A673 (cell line): ENCODE measurements at regions not wholly inside any gene's neighbourhood (a gene's known extent, or its start where the extent isn't known, plus 50 kb on each side); places are given as distances from the start of the nearest gene placed in this dataset.

Experiments
- BruUV-seq: library from RNA; stranded (reverse); fragments of 400-500 nt; replicated peaks from 2 replicates; lab custom pipeline; 2021; lab: Mats Ljungman, UMichigan
- CTCF ChIA-PET: fragments of 300-600 bp; sonication (Branson Sonifier 250); formaldehyde crosslinking; loops from one replicate; lab custom pipeline; 2022; ENCODE audit warnings: antibody characterized with exemption; lab: Charles Lee
- POLR2A ChIA-PET: fragments of 300-600 bp; sonication (Branson Sonifier 250); formaldehyde crosslinking; loops from one replicate; lab custom pipeline; 2022; ENCODE audit warnings: antibody characterized with exemption; ENCODE audit not compliant: low non-redundant PET; lab: Charles Lee
- DNase-seq: peaks from one replicate; pipeline ENCODE4 v3.0.0-alpha.2; 2015; ENCODE audit warnings: low spot score
- H3K27ac ChIP-seq: fragments of 200-600 bp; sonication (generic); 2 replicates; pipeline ENCODE4 v1.5.1; 2016; ENCODE audit warnings: mixed run types, low read depth, mild to moderate bottlenecking, mixed read lengths, antibody characterized with exemption, low read length; ENCODE audit not compliant: poor library complexity, severe bottlenecking
- H3K27me3 ChIP-seq: fragments of 200-600 bp; sonication (generic); replicated peaks from 2 replicates; pipeline ENCODE4 v1.6.1; 2017; ENCODE audit warnings: mixed run types, low read depth, mild to moderate bottlenecking, mixed read lengths, antibody characterized with exemption, low read length; ENCODE audit not compliant: insufficient read depth, poor library complexity
- H3K36me3 ChIP-seq: fragments of 200-600 bp; sonication (generic); 2 replicates; pipeline ENCODE4 v1.6.1; 2016; ENCODE audit warnings: mixed run types, mild to moderate bottlenecking, mixed read lengths, antibody characterized with exemption, low read length; ENCODE audit not compliant: insufficient read depth, poor library complexity, severe bottlenecking
- H3K4me1 ChIP-seq: fragments of 200-600 bp; sonication (generic); 2 replicates; pipeline ENCODE4 v1.6.1; 2017; ENCODE audit warnings: mixed run types, mild to moderate bottlenecking, mixed read lengths, antibody characterized with exemption, low read length; ENCODE audit not compliant: insufficient read depth, poor library complexity, severe bottlenecking
- H3K4me3 ChIP-seq: fragments of 200-600 bp; sonication (generic); 2 replicates; pipeline ENCODE4 v1.5.1; 2016; ENCODE audit warnings: low read depth, mixed run types, mild to moderate bottlenecking, mixed read lengths, low read length; ENCODE audit not compliant: poor library complexity, severe bottlenecking
- H3K9me3 ChIP-seq: fragments of 200-600 bp; sonication (generic); 2 replicates; pipeline ENCODE4 v1.6.1; 2016; ENCODE audit warnings: mixed run types, low read depth, mild to moderate bottlenecking, mixed read lengths, antibody characterized with exemption, low read length; ENCODE audit not compliant: poor library complexity, severe bottlenecking
- EZH2 ChIP-seq: fragments of 200-600 bp; sonication (generic); IDR thresholded peaks from 2 replicates; pipeline ENCODE4 v1.6.1; 2017; ENCODE audit warnings: borderline replicate concordance, low read depth, mild to moderate bottlenecking, mixed read lengths, antibody characterized with exemption, low read length; ENCODE audit not compliant: poor library complexity, severe bottlenecking
- intact Hi-C: fragments of 100-400 bp; cut with micrococcal nuclease; formaldehyde crosslinking; loops from one replicate; pipeline ENCODE4 v1.10.0; 2022; ENCODE audit not compliant: unreplicated experiment
- TF ChIP-seq, protein P1 (sequence below): fragments of 300-800, 200-600 bp; sonication (generic); conservative IDR thresholded peaks from 2 replicates; pipeline ENCODE4 v1.5.1; 2017; ENCODE audit warnings: low read depth, mild to moderate bottlenecking, antibody characterized with exemption, low read length, moderate library complexity, mixed read lengths

GRCh38 chr6:134525190-134525868 is 207.4 kb upstream of the SGK1 start:
- no peak overlapping the region for H3K4me3 ChIP-seq
- peaks cover 15% of the 10 kb centered on the region for H3K4me1 ChIP-seq
- intact Hi-C loops = no loop called here
- POLR2A ChIA-PET = no interaction called here
- H3K27ac ChIP-seq = no peak overlapping the region
- no peak for DNase-seq
- BruUV-seq = no TSS peak
- CTCF ChIA-PET = no interaction called here
- no peaks in the 10 kb centered on the region for H3K9me3 ChIP-seq
- H3K36me3 ChIP-seq = no peaks in the 10 kb centered on the region
- H3K27me3 ChIP-seq = no peaks in the 10 kb centered on the region
- TF ChIP-seq, protein P1, sequence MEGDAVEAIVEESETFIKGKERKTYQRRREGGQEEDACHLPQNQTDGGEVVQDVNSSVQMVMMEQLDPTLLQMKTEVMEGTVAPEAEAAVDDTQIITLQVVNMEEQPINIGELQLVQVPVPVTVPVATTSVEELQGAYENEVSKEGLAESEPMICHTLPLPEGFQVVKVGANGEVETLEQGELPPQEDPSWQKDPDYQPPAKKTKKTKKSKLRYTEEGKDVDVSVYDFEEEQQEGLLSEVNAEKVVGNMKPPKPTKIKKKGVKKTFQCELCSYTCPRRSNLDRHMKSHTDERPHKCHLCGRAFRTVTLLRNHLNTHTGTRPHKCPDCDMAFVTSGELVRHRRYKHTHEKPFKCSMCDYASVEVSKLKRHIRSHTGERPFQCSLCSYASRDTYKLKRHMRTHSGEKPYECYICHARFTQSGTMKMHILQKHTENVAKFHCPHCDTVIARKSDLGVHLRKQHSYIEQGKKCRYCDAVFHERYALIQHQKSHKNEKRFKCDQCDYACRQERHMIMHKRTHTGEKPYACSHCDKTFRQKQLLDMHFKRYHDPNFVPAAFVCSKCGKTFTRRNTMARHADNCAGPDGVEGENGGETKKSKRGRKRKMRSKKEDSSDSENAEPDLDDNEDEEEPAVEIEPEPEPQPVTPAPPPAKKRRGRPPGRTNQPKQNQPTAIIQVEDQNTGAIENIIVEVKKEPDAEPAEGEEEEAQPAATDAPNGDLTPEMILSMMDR = no peak
- TF ChIP-seq EZH2 = no peak

DNA sequence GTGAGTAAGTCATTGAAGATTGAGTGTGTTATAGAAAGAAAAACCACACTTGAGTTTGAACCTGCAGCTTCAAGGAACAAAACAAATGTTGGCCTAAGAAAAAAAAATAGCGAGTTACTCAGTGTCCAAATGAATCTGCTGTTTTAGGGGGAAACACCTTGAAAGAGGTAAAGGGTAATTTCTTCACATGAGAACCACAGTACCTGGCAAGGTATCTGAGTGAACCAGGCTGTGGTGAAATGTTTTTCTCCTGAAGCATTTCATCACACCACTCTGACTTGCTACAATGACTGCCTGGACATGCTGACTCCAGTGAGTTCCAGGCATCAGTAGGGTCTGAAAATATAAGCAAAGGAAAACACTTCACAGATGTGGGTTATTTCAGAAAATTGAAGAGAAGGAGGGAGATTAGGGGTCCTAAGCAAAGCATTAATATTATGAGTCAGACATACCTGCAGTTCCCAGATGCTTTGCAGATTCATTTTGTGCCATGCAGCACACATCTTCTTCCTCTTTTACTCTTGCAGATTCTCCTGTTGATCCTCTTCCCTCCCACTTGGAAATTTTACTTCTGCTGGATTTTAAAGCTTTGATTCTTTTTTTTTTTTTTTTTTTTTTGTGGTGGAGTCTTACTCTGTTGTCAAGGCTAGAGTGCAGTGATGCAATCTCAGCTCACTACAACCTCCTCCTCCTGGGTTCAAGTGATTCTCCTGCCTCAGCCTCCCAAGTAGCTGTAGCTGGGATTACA is 206.2 kb upstream of the SGK1 start:
- TF ChIP-seq, protein P1 = no peak
- TF ChIP-seq EZH2 = no peak
- H3K9me3 ChIP-seq = no peaks in the 10 kb centered on the region
- POLR2A ChIA-PET = interaction anchor here (0.6 kb wide), 1 partner anchor 42 kb away, joined by 4 read pairs; no protein-coding TSS in a partner anchor
- CTCF ChIA-PET = interaction anchor here (0.6 kb wide), 1 partner anchor 402 kb away, joined by 4 read pairs; no protein-coding TSS in a partner anchor
- no peak overlapping the region for H3K4me3 ChIP-seq
- DNase-seq = no peak
- no TSS peak for BruUV-seq
- no peaks in the 10 kb centered on the region for H3K27me3 ChIP-seq
- H3K4me1 ChIP-seq = peaks cover 28% of the 10 kb centered on the region
- H3K27ac ChIP-seq = no peak overlapping the region
- intact Hi-C loops = no loop called here
- no peaks in the 10 kb centered on the region for H3K36me3 ChIP-seq

GRCh38 chr6:134523051-134523450 is 205.1 kb upstream of the SGK1 start:
- POLR2A ChIA-PET = no interaction called here
- CTCF ChIA-PET = no interaction called here
- DNase-seq = no peak
- H3K27me3 ChIP-seq = no peaks in the 10 kb centered on the region
- no TSS peak for BruUV-seq
- intact Hi-C loops = no loop called here
- no peak overlapping the region for H3K27ac ChIP-seq
- no peaks in the 10 kb centered on the region for H3K36me3 ChIP-seq
- TF ChIP-seq EZH2 = no peak
- TF ChIP-seq, protein P1 = no peak
- no peak overlapping the region for H3K4me3 ChIP-seq
- H3K4me1 ChIP-seq = peaks cover 38% of the 10 kb centered on the region
- no peaks in the 10 kb centered on the region for H3K9me3 ChIP-seq
